Naive thymus-derived CD4-positive, alpha-beta T cell (primary cell): ENCODE measurements at regions not wholly inside any gene's neighbourhood (a gene's known extent, or its start where the extent isn't known, plus 50 kb on each side); places are given as distances from the start of the nearest gene placed in this dataset.

Source experiments
- ATAC-seq: fragments of 150-1000 bp; cut with Tn5 transposase; 2 replicates; pipeline ENCODE4 v1.10.0; 2021; ENCODE audit warnings: mild to moderate bottlenecking, moderate library complexity
- CTCF ChIA-PET: fragments of 350-600 bp; sonication (Branson Sonifier 250); formaldehyde crosslinking; loops from one replicate; lab custom pipeline; 2021; ENCODE audit warnings: antibody characterized with exemption; lab: Charles Lee
- POLR2A ChIA-PET: fragments of 350-600 bp; sonication (Branson Sonifier 250); formaldehyde crosslinking; loops from one replicate; lab custom pipeline; 2021; ENCODE audit warnings: antibody characterized with exemption, inconsistent platforms; lab: Charles Lee
- DNase-seq, 9 donors: peaks; one replicate each; pipeline versions ENCODE4 v3.0.0 to v3.0.0-alpha.2; 2020 to 2022; ENCODE audit warnings: mixed read lengths in 1 of 9
- H3K27ac ChIP-seq: one replicate; pipeline ENCODE4 v1.7.0; 2013; ENCODE audit warnings: mild to moderate bottlenecking, low read depth, low read length, moderate library complexity
- H3K27me3 ChIP-seq, 2 donors: one replicate each; pipeline ENCODE4 v1.7.0; 2013; ENCODE audit warnings: low read length in 2 of 2, mild to moderate bottlenecking in 2 of 2, moderate library complexity in 2 of 2; ENCODE audit not compliant: control insufficient read depth in 2 of 2, insufficient read depth in 2 of 2
- H3K36me3 ChIP-seq, 3 experiments: 1 replicate in 2 of 3; 2 replicates in 1 of 3; pipeline ENCODE4 v1.7.0; 2013; ENCODE audit warnings: low read length in 3 of 3, mild to moderate bottlenecking in 3 of 3, moderate library complexity in 1 of 3; ENCODE audit not compliant: insufficient read depth in 3 of 3, control insufficient read depth in 2 of 3
- H3K4me1 ChIP-seq, 2 donors: one replicate each; pipeline ENCODE4 v1.7.0; 2013; ENCODE audit warnings: low read length in 2 of 2, mild to moderate bottlenecking in 2 of 2, moderate library complexity in 1 of 2; ENCODE audit not compliant: control insufficient read depth in 2 of 2, insufficient read depth in 2 of 2
- H3K4me3 ChIP-seq: 2 replicates; pipeline ENCODE4 v1.7.0; 2013; ENCODE audit warnings: mild to moderate bottlenecking, low read length
- H3K9me3 ChIP-seq, 3 experiments: 1 replicate in 2 of 3; 2 replicates in 1 of 3; pipeline ENCODE4 v1.7.0; 2013; ENCODE audit warnings: low read length in 3 of 3; ENCODE audit not compliant: control insufficient read depth in 2 of 3
- H3K27ac Mint-ChIP-seq, 9 donors: one replicate each; pipeline ENCODE4 v1.8.0; 2020 to 2022; ENCODE audit warnings: mixed read lengths in 9 of 9, mild to moderate bottlenecking in 8 of 9, moderate library complexity in 5 of 9, inconsistent platforms in 2 of 9
- H3K27me3 Mint-ChIP-seq, 5 donors: one replicate each; pipeline ENCODE4 v1.8.0; 2021 to 2022; ENCODE audit warnings: mixed read lengths in 5 of 5, mild to moderate bottlenecking in 1 of 5
- H3K36me3 Mint-ChIP-seq, 5 donors: one replicate each; pipeline ENCODE4 v1.8.0; 2020 to 2022; ENCODE audit warnings: mixed read lengths in 5 of 5, mild to moderate bottlenecking in 3 of 5, inconsistent platforms in 1 of 5
- H3K4me1 Mint-ChIP-seq, 7 donors: one replicate each; pipeline ENCODE4 v1.8.0; 2020 to 2022; ENCODE audit warnings: mixed read lengths in 7 of 7, mild to moderate bottlenecking in 3 of 7, inconsistent platforms in 1 of 7
- H3K4me3 Mint-ChIP-seq, 10 donors: one replicate each; pipeline ENCODE4 v1.8.0; 2020 to 2022; ENCODE audit warnings: mild to moderate bottlenecking in 10 of 10, mixed read lengths in 10 of 10, moderate library complexity in 6 of 10, inconsistent platforms in 2 of 10
- H3K9me3 Mint-ChIP-seq, 11 donors: one replicate each; pipeline ENCODE4 v1.8.0; 2020 to 2022; ENCODE audit warnings: mixed read lengths in 11 of 11, mild to moderate bottlenecking in 4 of 11, inconsistent platforms in 1 of 11, moderate library complexity in 1 of 11
- intact Hi-C, 2 donors: fragments of 100-400 bp; cut with micrococcal nuclease; formaldehyde crosslinking; loops; one replicate each; pipeline ENCODE4 v1.15.1; 2023

GRCh38 chr2:9704600-9704999, 73.8 kb upstream of the YWHAQ start:
- H3K4me3 Mint-ChIP-seq: no peak overlapping the region
- no peaks in the 10 kb centered on the region for H3K27me3 ChIP-seq
- H3K27me3 Mint-ChIP-seq: peaks cover 0 to 4% (median 0%) of the 10 kb centered on the region in 5 donors

GRCh38 chr2:9705196-9705595, 74.4 kb upstream of the YWHAQ start:
- ChIA-PET POLR2A (no interaction called here), CTCF (no interaction called here)
- peaks cover 0 to 4% (median 0%) of the 10 kb centered on the region in 5 donors for H3K27me3 Mint-ChIP-seq
- H3K4me3 Mint-ChIP-seq: no peak overlapping the region
- no peak for DNase-seq
- no peaks in the 10 kb centered on the region for H3K27me3 ChIP-seq
- peaks cover 0 to 18% (median 0%) of the 10 kb centered on the region in 5 donors for H3K36me3 Mint-ChIP-seq
- ATAC-seq: no peak
- H3K27ac ChIP-seq: no peak overlapping the region
- H3K9me3 Mint-ChIP-seq: peaks cover 0 to 10% (median 0%) of the 10 kb centered on the region in 11 donors
- peak overlapping the region in 3 of 9 donors; percentile 13 to 28 (median 15) for H3K27ac Mint-ChIP-seq
- H3K9me3 ChIP-seq: no peaks in the 10 kb centered on the region
- no peaks in the 10 kb centered on the region for H3K36me3 ChIP-seq
- peaks cover 7 to 40% of the 10 kb centered on the region in 2 donors for H3K4me1 ChIP-seq
- intact Hi-C loops: no loop called here
- H3K4me1 Mint-ChIP-seq: peaks cover 8 to 38% (median 12%) of the 10 kb centered on the region in 7 donors
- H3K4me3 ChIP-seq: no peak overlapping the region

More at GRCh38 chr2:9704600-9704999, 73.8 kb upstream of the YWHAQ start:
- DNase-seq: no peak
- POLR2A ChIA-PET: no interaction called here
- no peaks in the 10 kb centered on the region for H3K36me3 ChIP-seq
- H3K9me3 Mint-ChIP-seq: peaks cover 0 to 10% (median 0%) of the 10 kb centered on the region in 11 donors
- intact Hi-C loops: loop anchor here (5.0 kb wide), 2 partner anchors 48 to 72 kb away; partner anchors contain the start of gene YWHAQ (in 1 of the 2)
- H3K4me1 Mint-ChIP-seq: peaks cover 8 to 39% (median 12%) of the 10 kb centered on the region in 7 donors
- H3K4me3 ChIP-seq: no peak overlapping the region
- peaks cover 7 to 40% of the 10 kb centered on the region in 2 donors for H3K4me1 ChIP-seq
- no peaks in the 10 kb centered on the region for H3K9me3 ChIP-seq
- CTCF ChIA-PET: no interaction called here
- peaks cover 0 to 18% (median 0%) of the 10 kb centered on the region in 5 donors for H3K36me3 Mint-ChIP-seq
- no peak for ATAC-seq
- no peak overlapping the region for H3K27ac ChIP-seq
- H3K27ac Mint-ChIP-seq: peak overlapping the region in 2 of 9 donors; percentile 15 to 77

- no peak overlapping the region for H3K4me3 ChIP-seq
- Mint-ChIP-seq H3K4me3 (no peak overlapping the region), H3K36me3 (peaks cover 0 to 10% (median 0%) of the 10 kb centered on the region in 5 donors), H3K9me3 (peaks cover 0 to 7% (median 0%) of the 10 kb centered on the region in 11 donors), H3K27me3 (peaks cover 0 to 4% (median 0%) of the 10 kb centered on the region in 5 donors), H3K4me1 (peaks cover 8 to 45% (median 18%) of the 10 kb centered on the region in 7 donors), H3K27ac (no peak overlapping the region)
- no peak overlapping the region for H3K27ac ChIP-seq
- peaks cover 7 to 41% of the 10 kb centered on the region in 2 donors for H3K4me1 ChIP-seq
- H3K9me3 ChIP-seq: no peaks in the 10 kb centered on the region
- ATAC-seq (no peak), DNase-seq (no peak)
- intact Hi-C loops: no loop called here
- CTCF ChIA-PET: no interaction called here
- H3K27me3 ChIP-seq: no peaks in the 10 kb centered on the region
- H3K36me3 ChIP-seq: no peaks in the 10 kb centered on the region
- POLR2A ChIA-PET: no interaction called here
These were observed 76.2 kb upstream of the YWHAQ start for GRCh38 chr2:9707008-9707407.

- CTCF ChIA-PET: interaction anchor here (0.6 kb wide), 1 partner anchor 65 kb away, joined by 3 read pairs; no protein-coding TSS in a partner anchor
- H3K27ac Mint-ChIP-seq: no peak overlapping the region
These were observed 76.9 kb upstream of the YWHAQ start for GRCh38 chr2:9707611-9708160.

GRCh38 chr2:9708683-9709538, 78.1 kb upstream of the YWHAQ start:
- H3K9me3 Mint-ChIP-seq: peaks cover 0 to 1% (median 0%) of the 10 kb centered on the region in 11 donors
- POLR2A ChIA-PET: no interaction called here
- Histone ChIP-seq H3K4me3 (no peak overlapping the region), H3K27me3 (no peaks in the 10 kb centered on the region), H3K9me3 (no peaks in the 10 kb centered on the region), H3K36me3 (no peaks in the 10 kb centered on the region), H3K27ac (no peak overlapping the region), H3K4me1 (peaks cover 0 to 33% of the 10 kb centered on the region in 2 donors)
- intact Hi-C loops: no loop called here
- no peaks in the 10 kb centered on the region for H3K27me3 Mint-ChIP-seq
- H3K4me3 Mint-ChIP-seq: no peak overlapping the region
- peaks cover 0 to 3% (median 0%) of the 10 kb centered on the region in 5 donors for H3K36me3 Mint-ChIP-seq
- H3K4me1 Mint-ChIP-seq: peaks cover 0 to 33% (median 14%) of the 10 kb centered on the region in 7 donors
- H3K27ac Mint-ChIP-seq: peak overlapping the region in 3 of 9 donors; percentile 32 to 88 (median 34)
- peak in 1 of 9 donors; percentile 53 for DNase-seq
- no peak for ATAC-seq
- CTCF ChIA-PET: no interaction called here

More at GRCh38 chr2:9707611-9708160, 76.9 kb upstream of the YWHAQ start:
- Mint-ChIP-seq H3K4me1 (peaks cover 2 to 42% (median 20%) of the 10 kb centered on the region in 7 donors), H3K9me3 (peaks cover 0 to 1% (median 0%) of the 10 kb centered on the region in 11 donors), H3K36me3 (peaks cover 0 to 3% (median 0%) of the 10 kb centered on the region in 5 donors), H3K4me3 (no peak overlapping the region), H3K27me3 (peaks cover 0 to under 1% (median 0%) of the 10 kb centered on the region in 5 donors)
- Histone ChIP-seq H3K4me3 (no peak overlapping the region), H3K36me3 (no peaks in the 10 kb centered on the region), H3K27ac (no peak overlapping the region), H3K4me1 (peaks cover 7 to 41% of the 10 kb centered on the region in 2 donors), H3K9me3 (no peaks in the 10 kb centered on the region), H3K27me3 (no peaks in the 10 kb centered on the region)
- DNase-seq (no peak), ATAC-seq (no peak)
- POLR2A ChIA-PET: no interaction called here
- intact Hi-C loops: no loop called here

- intact Hi-C loops: no loop called here
- POLR2A ChIA-PET: no interaction called here
- H3K27ac ChIP-seq: no peak overlapping the region
- DNase-seq (no peak), ATAC-seq (no peak)
- CTCF ChIA-PET: no interaction called here
- peaks cover 0 to 25% of the 10 kb centered on the region in 2 donors for H3K4me1 ChIP-seq
- Mint-ChIP-seq H3K36me3 (peaks cover 0 to 3% (median 0%) of the 10 kb centered on the region in 5 donors), H3K27ac (peak overlapping the region in 2 of 9 donors; percentile 32 to 88), H3K4me3 (no peak overlapping the region), H3K9me3 (peaks cover 0 to 1% (median 0%) of the 10 kb centered on the region in 11 donors), H3K4me1 (peaks cover 0 to 33% (median 14%) of the 10 kb centered on the region in 7 donors), H3K27me3 (no peaks in the 10 kb centered on the region)
- H3K4me3 ChIP-seq: no peak overlapping the region
- H3K9me3 ChIP-seq: no peaks in the 10 kb centered on the region
- H3K36me3 ChIP-seq: no peaks in the 10 kb centered on the region
- H3K27me3 ChIP-seq: no peaks in the 10 kb centered on the region
These were observed 78.9 kb upstream of the YWHAQ start for GRCh38 chr2:9709539-9710285.
